Panc1 (cell line): ENCODE measurements at regions not wholly inside any gene's neighbourhood (a gene's known extent, or its start where the extent isn't known, plus 50 kb on each side); places are given as distances from the start of the nearest gene placed in this dataset.

Experiments used
- ATAC-seq: fragments of 200-7000 bp; cut with Tn5 transposase; 2 replicates; pipeline ENCODE4 v1.9.1; 2020; ENCODE audit warnings: mild to moderate bottlenecking, moderate library complexity
- BruUV-seq: library from RNA; stranded (reverse); fragments of 400-500 nt; replicated peaks from 2 replicates; lab custom pipeline; 2021; lab: Mats Ljungman, UMichigan
- CTCF ChIA-PET: fragments of 300-600 bp; sonication (Branson Sonifier 250); formaldehyde crosslinking; loops from one replicate; lab custom pipeline; 2022; ENCODE audit warnings: antibody characterized with exemption; lab: Charles Lee
- POLR2A ChIA-PET: fragments of 300-600 bp; sonication (Branson Sonifier 250); formaldehyde crosslinking; loops from one replicate; lab custom pipeline; 2022; ENCODE audit warnings: antibody characterized with exemption; lab: Charles Lee
- DNase-seq: peaks from one replicate; pipeline ENCODE4 v3.0.0-alpha.2; 2010; ENCODE audit warnings: low read depth, low spot score
- H3K27ac ChIP-seq: 2 replicates; pipeline ENCODE4 v1.5.1; 2011; ENCODE audit warnings: mild to moderate bottlenecking, low read length, inconsistent platforms
- H3K27me3 ChIP-seq: fragments of 200-500 bp; sonication (Bioruptor generic); 2 replicates; pipeline ENCODE4 v1.6.0; 2014; ENCODE audit warnings: low read length, inconsistent platforms; ENCODE audit not compliant: control insufficient read depth, insufficient read depth
- H3K36me3 ChIP-seq: fragments of 200-500 bp; sonication (Bioruptor generic); 2 replicates; pipeline ENCODE4 v1.5.1; 2014; ENCODE audit warnings: inconsistent platforms, mild to moderate bottlenecking, low read length, moderate library complexity; ENCODE audit not compliant: control insufficient read depth, insufficient read depth
- H3K4me1 ChIP-seq: 2 replicates; pipeline ENCODE4 v1.5.1; 2011; ENCODE audit warnings: inconsistent platforms, mild to moderate bottlenecking, low read length, moderate library complexity; ENCODE audit not compliant: control insufficient read depth, insufficient read depth
- H3K4me3 ChIP-seq, 2 experiments: 2 replicates each; pipeline ENCODE4 v1.5.1; 2011 to 2012; ENCODE audit warnings: low read depth in 2 of 2, low read length in 2 of 2, mild to moderate bottlenecking in 2 of 2, inconsistent platforms in 1 of 2, moderate library complexity in 1 of 2
- H3K9me3 ChIP-seq: fragments of 200-500 bp; sonication (Bioruptor generic); 2 replicates; pipeline ENCODE4 v1.5.1; 2014; ENCODE audit warnings: low read depth, mild to moderate bottlenecking, inconsistent platforms, low read length, moderate library complexity; ENCODE audit not compliant: control insufficient read depth, insufficient read depth
- POLR2AphosphoS5 ChIP-seq: IDR thresholded peaks from 2 replicates; pipeline ENCODE4 v1.6.1; 2012; ENCODE audit warnings: mild to moderate bottlenecking, low read depth, low read length, moderate library complexity
- SIN3A ChIP-seq: IDR thresholded peaks from 2 replicates; pipeline ENCODE4 v1.6.1; 2012; ENCODE audit warnings: low read depth, mild to moderate bottlenecking, low read length, moderate library complexity, borderline replicate concordance; ENCODE audit not compliant: insufficient read depth
- TCF7L2 ChIP-seq: IDR thresholded peaks from 2 replicates; pipeline ENCODE4 v1.6.1; 2011; ENCODE audit warnings: mild to moderate bottlenecking, low read depth, low read length, inconsistent platforms
- in situ Hi-C: cut with HindIII; loops from 2 replicates; pipeline ENCODE4 v1.10.0; 2016; ENCODE audit warnings: low sequenced_read_pairs, low pct_unique_long_range_greater_than_20kb
- intact Hi-C: fragments of 100-400 bp; cut with micrococcal nuclease; formaldehyde crosslinking; loops from one replicate; pipeline ENCODE4 v1.10.0; 2022; ENCODE audit not compliant: unreplicated experiment
- TF ChIP-seq, protein P1 (sequence below): fragments of 450-650 bp; IDR thresholded peaks from 2 replicates; pipeline ENCODE4 v1.5.1; 2017; ENCODE audit warnings: mild to moderate bottlenecking
- TF ChIP-seq, protein P2 (sequence below), 2 experiments: IDR thresholded peaks; 2 replicates each; pipeline ENCODE4 v1.6.1; 2011 to 2012; ENCODE audit warnings: low read depth in 2 of 2, control low read depth in 1 of 2, low read length in 1 of 2, mild to moderate bottlenecking in 1 of 2, moderate library complexity in 1 of 2; ENCODE audit not compliant: insufficient read depth in 1 of 2

DNA sequence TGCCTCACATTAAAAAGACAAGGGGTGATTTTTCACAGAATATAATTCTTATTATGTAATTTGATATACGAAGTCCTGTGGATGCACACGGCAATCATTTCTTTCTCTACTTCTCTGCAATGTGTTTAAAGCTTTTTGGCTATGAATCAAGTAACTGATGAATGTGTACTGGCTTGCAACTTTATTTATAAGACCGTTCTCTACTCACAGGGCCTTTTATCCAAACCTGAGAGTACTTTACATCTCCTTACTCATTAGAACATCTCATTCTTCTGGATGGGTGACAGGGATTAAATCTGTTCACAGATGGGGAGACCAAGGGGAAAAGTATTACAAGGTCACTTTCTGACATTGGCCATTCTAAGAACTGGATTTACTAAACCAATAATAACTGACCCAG is 215.8 kb upstream of the DIO2 start:
- Histone ChIP-seq H3K9me3 (no peaks in the 10 kb centered on the region), H3K4me1 (no peaks in the 10 kb centered on the region), H3K27me3 (no peaks in the 10 kb centered on the region), H3K4me3 (no peak overlapping the region), H3K36me3 (no peaks in the 10 kb centered on the region), H3K27ac (no peak overlapping the region)
- in situ Hi-C loops (no loop called here), intact Hi-C loops (no loop called here)
- ATAC-seq (no peak), DNase-seq (no peak)
- BruUV-seq = no TSS peak
- POLR2A ChIA-PET = no interaction called here
- TF ChIP-seq, protein P1, sequence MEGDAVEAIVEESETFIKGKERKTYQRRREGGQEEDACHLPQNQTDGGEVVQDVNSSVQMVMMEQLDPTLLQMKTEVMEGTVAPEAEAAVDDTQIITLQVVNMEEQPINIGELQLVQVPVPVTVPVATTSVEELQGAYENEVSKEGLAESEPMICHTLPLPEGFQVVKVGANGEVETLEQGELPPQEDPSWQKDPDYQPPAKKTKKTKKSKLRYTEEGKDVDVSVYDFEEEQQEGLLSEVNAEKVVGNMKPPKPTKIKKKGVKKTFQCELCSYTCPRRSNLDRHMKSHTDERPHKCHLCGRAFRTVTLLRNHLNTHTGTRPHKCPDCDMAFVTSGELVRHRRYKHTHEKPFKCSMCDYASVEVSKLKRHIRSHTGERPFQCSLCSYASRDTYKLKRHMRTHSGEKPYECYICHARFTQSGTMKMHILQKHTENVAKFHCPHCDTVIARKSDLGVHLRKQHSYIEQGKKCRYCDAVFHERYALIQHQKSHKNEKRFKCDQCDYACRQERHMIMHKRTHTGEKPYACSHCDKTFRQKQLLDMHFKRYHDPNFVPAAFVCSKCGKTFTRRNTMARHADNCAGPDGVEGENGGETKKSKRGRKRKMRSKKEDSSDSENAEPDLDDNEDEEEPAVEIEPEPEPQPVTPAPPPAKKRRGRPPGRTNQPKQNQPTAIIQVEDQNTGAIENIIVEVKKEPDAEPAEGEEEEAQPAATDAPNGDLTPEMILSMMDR = no peak
- TF ChIP-seq SIN3A (no peak), POLR2AphosphoS5 (no peak), TCF7L2 (no peak)
- TF ChIP-seq, protein P2, sequence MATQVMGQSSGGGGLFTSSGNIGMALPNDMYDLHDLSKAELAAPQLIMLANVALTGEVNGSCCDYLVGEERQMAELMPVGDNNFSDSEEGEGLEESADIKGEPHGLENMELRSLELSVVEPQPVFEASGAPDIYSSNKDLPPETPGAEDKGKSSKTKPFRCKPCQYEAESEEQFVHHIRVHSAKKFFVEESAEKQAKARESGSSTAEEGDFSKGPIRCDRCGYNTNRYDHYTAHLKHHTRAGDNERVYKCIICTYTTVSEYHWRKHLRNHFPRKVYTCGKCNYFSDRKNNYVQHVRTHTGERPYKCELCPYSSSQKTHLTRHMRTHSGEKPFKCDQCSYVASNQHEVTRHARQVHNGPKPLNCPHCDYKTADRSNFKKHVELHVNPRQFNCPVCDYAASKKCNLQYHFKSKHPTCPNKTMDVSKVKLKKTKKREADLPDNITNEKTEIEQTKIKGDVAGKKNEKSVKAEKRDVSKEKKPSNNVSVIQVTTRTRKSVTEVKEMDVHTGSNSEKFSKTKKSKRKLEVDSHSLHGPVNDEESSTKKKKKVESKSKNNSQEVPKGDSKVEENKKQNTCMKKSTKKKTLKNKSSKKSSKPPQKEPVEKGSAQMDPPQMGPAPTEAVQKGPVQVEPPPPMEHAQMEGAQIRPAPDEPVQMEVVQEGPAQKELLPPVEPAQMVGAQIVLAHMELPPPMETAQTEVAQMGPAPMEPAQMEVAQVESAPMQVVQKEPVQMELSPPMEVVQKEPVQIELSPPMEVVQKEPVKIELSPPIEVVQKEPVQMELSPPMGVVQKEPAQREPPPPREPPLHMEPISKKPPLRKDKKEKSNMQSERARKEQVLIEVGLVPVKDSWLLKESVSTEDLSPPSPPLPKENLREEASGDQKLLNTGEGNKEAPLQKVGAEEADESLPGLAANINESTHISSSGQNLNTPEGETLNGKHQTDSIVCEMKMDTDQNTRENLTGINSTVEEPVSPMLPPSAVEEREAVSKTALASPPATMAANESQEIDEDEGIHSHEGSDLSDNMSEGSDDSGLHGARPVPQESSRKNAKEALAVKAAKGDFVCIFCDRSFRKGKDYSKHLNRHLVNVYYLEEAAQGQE (IDR thresholded peaks at IDR 0.05; ENCODE audit: insufficient read depth in 1 of 2, low read depth in 2 of 2, low read length in 1 of 2) = no peak
- CTCF ChIA-PET = no interaction called here

GRCh38 chr14:80426683-80427082 is 215.4 kb upstream of the DIO2 start:
- ATAC-seq (no peak), DNase-seq (no peak)
- Histone ChIP-seq H3K9me3 (no peaks in the 10 kb centered on the region), H3K36me3 (no peaks in the 10 kb centered on the region), H3K27me3 (no peaks in the 10 kb centered on the region), H3K27ac (no peak overlapping the region), H3K4me3 (no peak overlapping the region), H3K4me1 (no peaks in the 10 kb centered on the region)
- in situ Hi-C loops = no loop called here
- intact Hi-C loops = no loop called here
- ChIA-PET POLR2A (no interaction called here), CTCF (no interaction called here)
- TF ChIP-seq, protein P1 = no peak
- TF ChIP-seq TCF7L2 (no peak), POLR2AphosphoS5 (no peak), SIN3A (no peak)
- TF ChIP-seq, protein P2 (IDR thresholded peaks at IDR 0.05; ENCODE audit: insufficient read depth in 1 of 2, low read depth in 2 of 2, low read length in 1 of 2) = no peak
- BruUV-seq = no TSS peak
